CD14-positive monocyte (primary cell): ENCODE measurements at regions not wholly inside any gene's neighbourhood (a gene's known extent, or its start where the extent isn't known, plus 50 kb on each side); places are given as distances from the start of the nearest gene placed in this dataset.

ENCODE experiments used
- DNase-seq, 3 donors: peaks; one replicate each; pipeline ENCODE4 v3.0.0-alpha.2; 2011 to 2022
- H2AFZ ChIP-seq: 2 replicates; pipeline ENCODE4 v1.6.0; 2012; ENCODE audit warnings: mild to moderate bottlenecking, low read depth, low read length, inconsistent platforms; ENCODE audit not compliant: insufficient read depth, poor library complexity, severe bottlenecking
- H3K27ac ChIP-seq, 2 donors: 1 replicate in 1 of 2; 2 replicates in 1 of 2; pipeline ENCODE4 v1.5.1; 2012 to 2013; ENCODE audit warnings: low read length in 2 of 2, control low read depth in 1 of 2, inconsistent platforms in 1 of 2, low read depth in 1 of 2, mild to moderate bottlenecking in 1 of 2
- H3K27me3 ChIP-seq, 2 donors: one replicate each; pipeline versions ENCODE4 v1.6.0 to v1.6.1; 2011 to 2013; ENCODE audit warnings: low read length in 2 of 2; ENCODE audit not compliant: control insufficient read depth in 2 of 2, insufficient read depth in 2 of 2
- H3K36me3 ChIP-seq, 2 donors: replicated peaks in 1 of 2; 1 replicate in 1 of 2; 2 replicates in 1 of 2; pipeline versions ENCODE4 v1.5.1 to v1.6.1; 2012 to 2013; ENCODE audit warnings: low read length in 2 of 2, control low read depth in 1 of 2, inconsistent platforms in 1 of 2, mild to moderate bottlenecking in 1 of 2; ENCODE audit not compliant: insufficient read depth in 2 of 2, control insufficient read depth in 1 of 2
- H3K4me1 ChIP-seq, 2 donors: 1 replicate in 1 of 2; 2 replicates in 1 of 2; pipeline versions ENCODE4 v1.5.1 to v1.6.1; 2012 to 2013; ENCODE audit warnings: low read length in 2 of 2, control low read depth in 1 of 2, inconsistent platforms in 1 of 2, mild to moderate bottlenecking in 1 of 2, moderate library complexity in 1 of 2; ENCODE audit not compliant: insufficient read depth in 2 of 2, control insufficient read depth in 1 of 2
- H3K4me2 ChIP-seq: replicated peaks from 2 replicates; pipeline ENCODE3; 2012; ENCODE audit warnings: low read length, moderate library complexity, mild to moderate bottlenecking; ENCODE audit not compliant: poor library complexity, severe bottlenecking; ENCODE audit errors: extremely low read depth
- H3K4me3 ChIP-seq, 3 experiments: fragments of 200-600 bp in 1 of 3; sonication (generic) in 1 of 3; replicated peaks in 1 of 3; 1 replicate in 2 of 3; 2 replicates in 1 of 3; pipeline ENCODE4 v1.5.1; 2011 to 2013; ENCODE audit warnings: low read length in 3 of 3, mild to moderate bottlenecking in 3 of 3, control low read depth in 2 of 3, low read depth in 2 of 3, inconsistent platforms in 1 of 3, moderate library complexity in 1 of 3
- H3K79me2 ChIP-seq: 2 replicates; pipeline ENCODE4 v1.6.0; 2012; ENCODE audit warnings: mild to moderate bottlenecking, control low read depth, inconsistent platforms, low read length, moderate library complexity; ENCODE audit not compliant: insufficient read depth
- H3K9ac ChIP-seq: 2 replicates; pipeline ENCODE4 v1.6.0; 2017; ENCODE audit warnings: low read length, mild to moderate bottlenecking; ENCODE audit not compliant: insufficient read depth, poor library complexity, severe bottlenecking
- H3K9me3 ChIP-seq, 2 donors: replicated peaks in 1 of 2; 1 replicate in 1 of 2; 2 replicates in 1 of 2; pipeline versions ENCODE4 v1.5.1 to v1.6.1; 2012 to 2013; ENCODE audit warnings: low read length in 2 of 2, control low read depth in 1 of 2; ENCODE audit not compliant: control insufficient read depth in 1 of 2, insufficient read depth in 1 of 2
- H4K20me1 ChIP-seq: 2 replicates; pipeline ENCODE4 v1.6.0; 2012; ENCODE audit warnings: mild to moderate bottlenecking, low read length, control low read depth, moderate library complexity; ENCODE audit not compliant: insufficient read depth
- H3K27ac Mint-ChIP-seq, 7 donors: one replicate each; pipeline ENCODE4 v1.8.0; 2020; ENCODE audit warnings: mild to moderate bottlenecking in 7 of 7, mixed read lengths in 7 of 7, moderate library complexity in 6 of 7, inconsistent platforms in 2 of 7
- H3K27me3 Mint-ChIP-seq, 3 donors: one replicate each; pipeline ENCODE4 v1.8.0; 2021 to 2022; ENCODE audit warnings: low read depth in 3 of 3, mild to moderate bottlenecking in 3 of 3, mixed read lengths in 3 of 3, moderate library complexity in 3 of 3, inconsistent platforms in 1 of 3
- H3K36me3 Mint-ChIP-seq, 2 donors: one replicate each; pipeline ENCODE4 v1.8.0; 2020; ENCODE audit warnings: mixed read lengths in 2 of 2, inconsistent platforms in 1 of 2, mild to moderate bottlenecking in 1 of 2
- H3K4me1 Mint-ChIP-seq: one replicate; pipeline ENCODE4 v1.8.0; 2020; ENCODE audit warnings: mild to moderate bottlenecking, mixed read lengths
- H3K4me3 Mint-ChIP-seq, 2 donors: one replicate each; pipeline ENCODE4 v1.8.0; 2020; ENCODE audit warnings: mild to moderate bottlenecking in 2 of 2, mixed read lengths in 2 of 2, moderate library complexity in 1 of 2
- H3K9me3 Mint-ChIP-seq, 7 donors: one replicate each; pipeline ENCODE4 v1.8.0; 2020 to 2022; ENCODE audit warnings: mixed read lengths in 7 of 7, mild to moderate bottlenecking in 6 of 7, moderate library complexity in 6 of 7, inconsistent platforms in 2 of 7
- WGBS: methylation state at CpG from one replicate; pipeline ENCODE4 v1.1.5; 2013; ENCODE audit warnings: missing lambda C conversion rate; ENCODE audit not compliant: insufficient coverage; 5-methylcytosine and 5-hydroxymethylcytosine counted together
- intact Hi-C, 2 donors: fragments of 100-400 bp; cut with micrococcal nuclease; formaldehyde crosslinking; loops; one replicate each; pipeline versions ENCODE4 v1.15.0 to v1.15.1; 2023
- TF ChIP-seq, protein P1 (sequence below): fragments of 200-600 bp; IDR thresholded peaks from one replicate; pipeline ENCODE4 v1.8.0; 2022; ENCODE audit warnings: antibody characterized with exemption, mild to moderate bottlenecking

DNA sequence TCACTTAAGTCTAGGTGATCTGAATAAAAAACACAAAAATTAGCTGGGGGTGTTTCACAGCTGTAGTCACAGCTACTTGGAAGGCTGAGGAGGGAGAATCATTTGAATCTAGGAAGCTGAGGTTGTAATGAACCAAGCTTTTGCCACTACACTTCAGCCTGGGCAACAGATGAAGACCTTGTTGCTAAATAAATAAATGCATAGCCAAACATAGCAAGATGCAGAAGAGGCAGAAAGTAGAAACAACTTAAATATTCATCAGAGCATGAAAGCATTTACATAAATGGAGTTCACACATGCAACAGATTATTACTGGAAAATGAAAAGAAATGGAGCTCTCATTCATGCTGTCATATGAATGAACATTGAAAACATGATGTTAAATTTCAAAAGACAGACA, 348.9 kb upstream of the HSFY2 start:
- Mint-ChIP-seq H3K9me3 (peaks cover 0 to 9% (median 0%) of the 10 kb centered on the region in 7 donors), H3K4me3 (no peak overlapping the region), H3K27ac (no peak overlapping the region), H3K27me3 (peaks cover 0 to 5% (median 1%) of the 10 kb centered on the region in 3 donors), H3K36me3 (no peaks in the 10 kb centered on the region), H3K4me1 (peaks cover 2% of the 10 kb centered on the region)
- no peak for DNase-seq
- H3K4me2 ChIP-seq = no peak overlapping the region
- no peak overlapping the region for H2AFZ ChIP-seq
- TF ChIP-seq, protein P1, sequence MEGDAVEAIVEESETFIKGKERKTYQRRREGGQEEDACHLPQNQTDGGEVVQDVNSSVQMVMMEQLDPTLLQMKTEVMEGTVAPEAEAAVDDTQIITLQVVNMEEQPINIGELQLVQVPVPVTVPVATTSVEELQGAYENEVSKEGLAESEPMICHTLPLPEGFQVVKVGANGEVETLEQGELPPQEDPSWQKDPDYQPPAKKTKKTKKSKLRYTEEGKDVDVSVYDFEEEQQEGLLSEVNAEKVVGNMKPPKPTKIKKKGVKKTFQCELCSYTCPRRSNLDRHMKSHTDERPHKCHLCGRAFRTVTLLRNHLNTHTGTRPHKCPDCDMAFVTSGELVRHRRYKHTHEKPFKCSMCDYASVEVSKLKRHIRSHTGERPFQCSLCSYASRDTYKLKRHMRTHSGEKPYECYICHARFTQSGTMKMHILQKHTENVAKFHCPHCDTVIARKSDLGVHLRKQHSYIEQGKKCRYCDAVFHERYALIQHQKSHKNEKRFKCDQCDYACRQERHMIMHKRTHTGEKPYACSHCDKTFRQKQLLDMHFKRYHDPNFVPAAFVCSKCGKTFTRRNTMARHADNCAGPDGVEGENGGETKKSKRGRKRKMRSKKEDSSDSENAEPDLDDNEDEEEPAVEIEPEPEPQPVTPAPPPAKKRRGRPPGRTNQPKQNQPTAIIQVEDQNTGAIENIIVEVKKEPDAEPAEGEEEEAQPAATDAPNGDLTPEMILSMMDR = no peak
- H3K9ac ChIP-seq = no peak overlapping the region
- no peak overlapping the region for H3K27ac ChIP-seq
- H3K4me3 ChIP-seq = no peak overlapping the region
- no peaks in the 10 kb centered on the region for H4K20me1 ChIP-seq
- H3K36me3 ChIP-seq = no peaks in the 10 kb centered on the region
- no peaks in the 10 kb centered on the region for H3K4me1 ChIP-seq
- H3K27me3 ChIP-seq = no peaks in the 10 kb centered on the region
- intact Hi-C loops = no loop called here
- H3K9me3 ChIP-seq = no peaks in the 10 kb centered on the region
- no peaks in the 10 kb centered on the region for H3K79me2 ChIP-seq

DNA sequence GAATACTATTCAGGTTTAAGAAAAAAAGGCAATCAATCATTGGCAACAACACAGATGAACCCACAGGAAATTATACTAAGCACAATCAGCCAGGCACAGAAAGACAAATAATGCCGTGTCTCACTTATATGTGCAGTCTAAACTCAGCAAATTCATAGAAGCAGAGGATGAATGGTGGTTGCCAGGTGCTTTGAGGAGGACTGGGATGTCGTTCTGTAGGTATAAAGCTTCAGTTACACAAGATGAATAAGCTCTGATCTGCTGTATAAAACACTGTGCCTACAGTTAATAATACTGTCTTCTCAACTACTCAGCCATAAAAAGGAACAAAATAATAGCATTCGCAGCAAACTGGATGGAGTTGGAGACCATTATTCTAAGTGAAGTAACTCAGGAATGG, 324.8 kb upstream of the HSFY2 start:
- peaks cover 0 to 4% (median 0%) of the 10 kb centered on the region in 7 donors for H3K9me3 Mint-ChIP-seq
- H3K4me1 Mint-ChIP-seq = peaks cover 3% of the 10 kb centered on the region

More for the DNA sequence above, 324.8 kb upstream of the HSFY2 start:
- intact Hi-C loops = no loop called here
- no peak for DNase-seq
- no peaks in the 10 kb centered on the region for H3K27me3 ChIP-seq
- no CpG with 5 or more reads among the region's 3 CpGs for WGBS
- H3K27ac Mint-ChIP-seq = no peak overlapping the region
- no peaks in the 10 kb centered on the region for H4K20me1 ChIP-seq
- H3K9ac ChIP-seq = no peak overlapping the region
- no peak overlapping the region for H3K27ac ChIP-seq
- no peaks in the 10 kb centered on the region for H3K4me1 ChIP-seq
- H3K4me3 ChIP-seq = no peak overlapping the region
- no peaks in the 10 kb centered on the region for H3K79me2 ChIP-seq
- H3K36me3 Mint-ChIP-seq = no peaks in the 10 kb centered on the region
- no peak overlapping the region for H3K4me2 ChIP-seq
- TF ChIP-seq, protein P1 = no peak
- no peak overlapping the region for H2AFZ ChIP-seq
- H3K36me3 ChIP-seq = no peaks in the 10 kb centered on the region
- no peaks in the 10 kb centered on the region for H3K9me3 ChIP-seq
- H3K27me3 Mint-ChIP-seq = peaks cover 0 to 1% (median 0%) of the 10 kb centered on the region in 3 donors
- H3K4me3 Mint-ChIP-seq = no peak overlapping the region
